Panc1 (cell line): ENCODE measurements at regions not wholly inside any gene's neighbourhood (a gene's known extent, or its start where the extent isn't known, plus 50 kb on each side); places are given as distances from the start of the nearest gene placed in this dataset.

Source experiments
- ATAC-seq: fragments of 200-7000 bp; cut with Tn5 transposase; 2 replicates; pipeline ENCODE4 v1.9.1; 2020; ENCODE audit warnings: mild to moderate bottlenecking, moderate library complexity
- BruUV-seq: library from RNA; stranded (reverse); fragments of 400-500 nt; replicated peaks from 2 replicates; lab custom pipeline; 2021; lab: Mats Ljungman, UMichigan
- CTCF ChIA-PET: fragments of 300-600 bp; sonication (Branson Sonifier 250); formaldehyde crosslinking; loops from one replicate; lab custom pipeline; 2022; ENCODE audit warnings: antibody characterized with exemption; lab: Charles Lee
- POLR2A ChIA-PET: fragments of 300-600 bp; sonication (Branson Sonifier 250); formaldehyde crosslinking; loops from one replicate; lab custom pipeline; 2022; ENCODE audit warnings: antibody characterized with exemption; lab: Charles Lee
- DNase-seq: peaks from one replicate; pipeline ENCODE4 v3.0.0-alpha.2; 2010; ENCODE audit warnings: low read depth, low spot score
- H3K27ac ChIP-seq: 2 replicates; pipeline ENCODE4 v1.5.1; 2011; ENCODE audit warnings: mild to moderate bottlenecking, low read length, inconsistent platforms
- H3K27me3 ChIP-seq: fragments of 200-500 bp; sonication (Bioruptor generic); 2 replicates; pipeline ENCODE4 v1.6.0; 2014; ENCODE audit warnings: low read length, inconsistent platforms; ENCODE audit not compliant: control insufficient read depth, insufficient read depth
- H3K36me3 ChIP-seq: fragments of 200-500 bp; sonication (Bioruptor generic); 2 replicates; pipeline ENCODE4 v1.5.1; 2014; ENCODE audit warnings: inconsistent platforms, mild to moderate bottlenecking, low read length, moderate library complexity; ENCODE audit not compliant: control insufficient read depth, insufficient read depth
- H3K4me1 ChIP-seq: 2 replicates; pipeline ENCODE4 v1.5.1; 2011; ENCODE audit warnings: inconsistent platforms, mild to moderate bottlenecking, low read length, moderate library complexity; ENCODE audit not compliant: control insufficient read depth, insufficient read depth
- H3K4me3 ChIP-seq, 2 experiments: 2 replicates each; pipeline ENCODE4 v1.5.1; 2011 to 2012; ENCODE audit warnings: low read depth in 2 of 2, low read length in 2 of 2, mild to moderate bottlenecking in 2 of 2, inconsistent platforms in 1 of 2, moderate library complexity in 1 of 2
- H3K9me3 ChIP-seq: fragments of 200-500 bp; sonication (Bioruptor generic); 2 replicates; pipeline ENCODE4 v1.5.1; 2014; ENCODE audit warnings: low read depth, mild to moderate bottlenecking, inconsistent platforms, low read length, moderate library complexity; ENCODE audit not compliant: control insufficient read depth, insufficient read depth
- POLR2AphosphoS5 ChIP-seq: IDR thresholded peaks from 2 replicates; pipeline ENCODE4 v1.6.1; 2012; ENCODE audit warnings: mild to moderate bottlenecking, low read depth, low read length, moderate library complexity
- SIN3A ChIP-seq: IDR thresholded peaks from 2 replicates; pipeline ENCODE4 v1.6.1; 2012; ENCODE audit warnings: low read depth, mild to moderate bottlenecking, low read length, moderate library complexity, borderline replicate concordance; ENCODE audit not compliant: insufficient read depth
- TCF7L2 ChIP-seq: IDR thresholded peaks from 2 replicates; pipeline ENCODE4 v1.6.1; 2011; ENCODE audit warnings: mild to moderate bottlenecking, low read depth, low read length, inconsistent platforms
- in situ Hi-C: cut with HindIII; loops from 2 replicates; pipeline ENCODE4 v1.10.0; 2016; ENCODE audit warnings: low sequenced_read_pairs, low pct_unique_long_range_greater_than_20kb
- intact Hi-C: fragments of 100-400 bp; cut with micrococcal nuclease; formaldehyde crosslinking; loops from one replicate; pipeline ENCODE4 v1.10.0; 2022; ENCODE audit not compliant: unreplicated experiment
- TF ChIP-seq, protein P1 (sequence below), 2 experiments: IDR thresholded peaks; 2 replicates each; pipeline ENCODE4 v1.6.1; 2011 to 2012; ENCODE audit warnings: low read depth in 2 of 2, control low read depth in 1 of 2, low read length in 1 of 2, mild to moderate bottlenecking in 1 of 2, moderate library complexity in 1 of 2; ENCODE audit not compliant: insufficient read depth in 1 of 2
- TF ChIP-seq, protein P2 (sequence below): fragments of 450-650 bp; IDR thresholded peaks from 2 replicates; pipeline ENCODE4 v1.5.1; 2017; ENCODE audit warnings: mild to moderate bottlenecking

DNA sequence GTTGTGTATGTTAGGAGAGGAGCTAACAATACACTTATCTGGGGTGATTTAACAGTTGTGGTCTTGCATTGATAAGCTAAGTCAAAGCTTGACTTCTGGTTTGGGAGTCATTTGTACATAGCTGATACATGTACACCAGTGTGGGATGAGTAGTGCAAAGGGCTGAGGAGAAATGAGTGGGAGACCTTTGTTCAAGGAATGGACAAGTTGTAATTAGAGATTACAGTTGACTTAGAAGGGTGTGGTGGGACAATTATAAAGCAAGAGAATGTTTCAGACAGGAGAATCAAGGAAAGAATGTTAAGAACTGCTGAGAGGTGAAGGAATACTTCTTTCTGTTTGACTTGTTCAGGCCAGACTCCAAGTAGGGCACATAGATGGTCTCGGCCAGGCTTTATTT lies 209.7 kb upstream of the STEAP4 start:
- Histone ChIP-seq H3K9me3 (no peaks in the 10 kb centered on the region), H3K4me1 (no peaks in the 10 kb centered on the region), H3K27ac (no peak overlapping the region), H3K4me3 (no peak overlapping the region), H3K36me3 (no peaks in the 10 kb centered on the region), H3K27me3 (no peaks in the 10 kb centered on the region)
- TF ChIP-seq, protein P1, sequence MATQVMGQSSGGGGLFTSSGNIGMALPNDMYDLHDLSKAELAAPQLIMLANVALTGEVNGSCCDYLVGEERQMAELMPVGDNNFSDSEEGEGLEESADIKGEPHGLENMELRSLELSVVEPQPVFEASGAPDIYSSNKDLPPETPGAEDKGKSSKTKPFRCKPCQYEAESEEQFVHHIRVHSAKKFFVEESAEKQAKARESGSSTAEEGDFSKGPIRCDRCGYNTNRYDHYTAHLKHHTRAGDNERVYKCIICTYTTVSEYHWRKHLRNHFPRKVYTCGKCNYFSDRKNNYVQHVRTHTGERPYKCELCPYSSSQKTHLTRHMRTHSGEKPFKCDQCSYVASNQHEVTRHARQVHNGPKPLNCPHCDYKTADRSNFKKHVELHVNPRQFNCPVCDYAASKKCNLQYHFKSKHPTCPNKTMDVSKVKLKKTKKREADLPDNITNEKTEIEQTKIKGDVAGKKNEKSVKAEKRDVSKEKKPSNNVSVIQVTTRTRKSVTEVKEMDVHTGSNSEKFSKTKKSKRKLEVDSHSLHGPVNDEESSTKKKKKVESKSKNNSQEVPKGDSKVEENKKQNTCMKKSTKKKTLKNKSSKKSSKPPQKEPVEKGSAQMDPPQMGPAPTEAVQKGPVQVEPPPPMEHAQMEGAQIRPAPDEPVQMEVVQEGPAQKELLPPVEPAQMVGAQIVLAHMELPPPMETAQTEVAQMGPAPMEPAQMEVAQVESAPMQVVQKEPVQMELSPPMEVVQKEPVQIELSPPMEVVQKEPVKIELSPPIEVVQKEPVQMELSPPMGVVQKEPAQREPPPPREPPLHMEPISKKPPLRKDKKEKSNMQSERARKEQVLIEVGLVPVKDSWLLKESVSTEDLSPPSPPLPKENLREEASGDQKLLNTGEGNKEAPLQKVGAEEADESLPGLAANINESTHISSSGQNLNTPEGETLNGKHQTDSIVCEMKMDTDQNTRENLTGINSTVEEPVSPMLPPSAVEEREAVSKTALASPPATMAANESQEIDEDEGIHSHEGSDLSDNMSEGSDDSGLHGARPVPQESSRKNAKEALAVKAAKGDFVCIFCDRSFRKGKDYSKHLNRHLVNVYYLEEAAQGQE (IDR thresholded peaks at IDR 0.05; ENCODE audit: insufficient read depth in 1 of 2, low read depth in 2 of 2, low read length in 1 of 2) = no peak
- TF ChIP-seq, protein P2, sequence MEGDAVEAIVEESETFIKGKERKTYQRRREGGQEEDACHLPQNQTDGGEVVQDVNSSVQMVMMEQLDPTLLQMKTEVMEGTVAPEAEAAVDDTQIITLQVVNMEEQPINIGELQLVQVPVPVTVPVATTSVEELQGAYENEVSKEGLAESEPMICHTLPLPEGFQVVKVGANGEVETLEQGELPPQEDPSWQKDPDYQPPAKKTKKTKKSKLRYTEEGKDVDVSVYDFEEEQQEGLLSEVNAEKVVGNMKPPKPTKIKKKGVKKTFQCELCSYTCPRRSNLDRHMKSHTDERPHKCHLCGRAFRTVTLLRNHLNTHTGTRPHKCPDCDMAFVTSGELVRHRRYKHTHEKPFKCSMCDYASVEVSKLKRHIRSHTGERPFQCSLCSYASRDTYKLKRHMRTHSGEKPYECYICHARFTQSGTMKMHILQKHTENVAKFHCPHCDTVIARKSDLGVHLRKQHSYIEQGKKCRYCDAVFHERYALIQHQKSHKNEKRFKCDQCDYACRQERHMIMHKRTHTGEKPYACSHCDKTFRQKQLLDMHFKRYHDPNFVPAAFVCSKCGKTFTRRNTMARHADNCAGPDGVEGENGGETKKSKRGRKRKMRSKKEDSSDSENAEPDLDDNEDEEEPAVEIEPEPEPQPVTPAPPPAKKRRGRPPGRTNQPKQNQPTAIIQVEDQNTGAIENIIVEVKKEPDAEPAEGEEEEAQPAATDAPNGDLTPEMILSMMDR = no peak
- TF ChIP-seq SIN3A (no peak), TCF7L2 (no peak), POLR2AphosphoS5 (no peak)
- no peak for DNase-seq
- no peak for ATAC-seq
- BruUV-seq = no TSS peak
- POLR2A ChIA-PET = no interaction called here
- CTCF ChIA-PET = no interaction called here
- intact Hi-C loops (no loop called here), in situ Hi-C loops (no loop called here)

DNA sequence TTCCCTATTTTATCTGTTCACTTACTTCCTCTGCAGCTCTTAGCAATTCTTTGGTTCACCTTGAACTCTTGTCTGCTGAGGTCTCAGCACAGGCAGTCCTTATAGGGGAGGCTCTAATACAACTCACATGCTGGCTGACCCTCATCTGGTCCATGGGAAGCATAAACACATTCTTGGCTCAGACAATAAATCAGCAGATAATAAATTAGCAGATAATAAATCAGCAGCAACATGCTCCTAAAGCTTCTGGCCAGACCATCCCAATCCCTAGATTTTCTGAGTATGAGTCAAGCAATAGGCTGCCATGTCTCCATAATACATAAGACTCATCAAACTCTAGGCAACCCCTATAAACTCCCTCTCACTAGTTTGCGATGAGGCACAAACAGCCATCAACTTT lies 208.6 kb upstream of the STEAP4 start:
- Histone ChIP-seq H3K4me3 (no peak overlapping the region), H3K36me3 (no peaks in the 10 kb centered on the region), H3K9me3 (no peaks in the 10 kb centered on the region), H3K27ac (no peak overlapping the region), H3K27me3 (no peaks in the 10 kb centered on the region), H3K4me1 (no peaks in the 10 kb centered on the region)
- no peak for TF ChIP-seq POLR2AphosphoS5
- CTCF ChIA-PET = no interaction called here
- ATAC-seq (no peak), DNase-seq (no peak)
- intact Hi-C loops (no loop called here), in situ Hi-C loops (no loop called here)
- POLR2A ChIA-PET = no interaction called here
- BruUV-seq = no TSS peak

DNA sequence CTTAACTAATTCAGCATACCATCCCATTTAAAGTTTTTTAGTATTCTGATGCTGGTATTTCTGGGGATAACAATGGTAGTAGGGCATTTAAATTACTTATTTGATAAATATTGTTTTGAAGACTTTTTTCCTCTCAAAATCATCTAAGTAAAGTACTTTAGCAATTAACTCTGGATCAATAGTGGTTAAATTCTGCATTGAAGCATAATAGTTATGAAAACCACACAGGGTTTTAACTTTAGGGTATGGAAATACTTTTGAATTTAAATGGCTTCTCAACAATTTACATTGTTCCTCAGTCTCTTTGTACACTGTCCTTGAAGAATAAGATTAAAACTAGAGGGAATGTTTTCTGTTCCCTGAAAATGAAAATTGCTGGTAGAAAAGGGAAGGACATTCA lies 202.6 kb upstream of the STEAP4 start:
- BruUV-seq = no TSS peak
- in situ Hi-C loops = no loop called here
- no peaks in the 10 kb centered on the region for H3K36me3 ChIP-seq
- no peak for ATAC-seq
- ChIA-PET POLR2A (no interaction called here), CTCF (no interaction called here)
- intact Hi-C loops = no loop called here
- H3K27ac ChIP-seq = no peak overlapping the region
- TF ChIP-seq TCF7L2 = no peak
- TF ChIP-seq SIN3A = no peak
- TF ChIP-seq, protein P2 = no peak
- TF ChIP-seq, protein P1 (IDR thresholded peaks at IDR 0.05; ENCODE audit: insufficient read depth in 1 of 2, low read depth in 2 of 2, low read length in 1 of 2) = no peak
- no peak for TF ChIP-seq POLR2AphosphoS5
- H3K9me3 ChIP-seq = no peaks in the 10 kb centered on the region
- H3K4me1 ChIP-seq = no peaks in the 10 kb centered on the region
- H3K4me3 ChIP-seq = no peak overlapping the region
- DNase-seq = no peak
- no peaks in the 10 kb centered on the region for H3K27me3 ChIP-seq
